NT2/D1 (cell line): ENCODE measurements at regions not wholly inside any gene's neighbourhood (a gene's known extent, or its start where the extent isn't known, plus 50 kb on each side); places are given as distances from the start of the nearest gene placed in this dataset.
"Not testable (repeated sequence)": the region's sequence is repeated elsewhere in the genome, so short reads cannot be mapped to it uniquely, and the experiment has no call there.

Experiments
- YY1 ChIP-seq: IDR thresholded peaks from 2 replicates; pipeline ENCODE4 v1.6.1; 2011; ENCODE audit not compliant: insufficient read length, insufficient read depth
- ZNF274 ChIP-seq: IDR thresholded peaks from 2 replicates; pipeline ENCODE4 v1.6.1; 2011; ENCODE audit warnings: mild to moderate bottlenecking, low read depth, low read length

- not testable (repeated sequence) for TF ChIP-seq ZNF274, YY1
These were observed 185.2 kb downstream of the OTOL1 start for GRCh38 chr3:161681831-161682230.
